ENCODE measurements at regions not wholly inside any gene's neighbourhood (a gene's known extent, or its start where the extent isn't known, plus 50 kb on each side); places are given as distances from the start of the nearest gene placed in this dataset.

DNA sequence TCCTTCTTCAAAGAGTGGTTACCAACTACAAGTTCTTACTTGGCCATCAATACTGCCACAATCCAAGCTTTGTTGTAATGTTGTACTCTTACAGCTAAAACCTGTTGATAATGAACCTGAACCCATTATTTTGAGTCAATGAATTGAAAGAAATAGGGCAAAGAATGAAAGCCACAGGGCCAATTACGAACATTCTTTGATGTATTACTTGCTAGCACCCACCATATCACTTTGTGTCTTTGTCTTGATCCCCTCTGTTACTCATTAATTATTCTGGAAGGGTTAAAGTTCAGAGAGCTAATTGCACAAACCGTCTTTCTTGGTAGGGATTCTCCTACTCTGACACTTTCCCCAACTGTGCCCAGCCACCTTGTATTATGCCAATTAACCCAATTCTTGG is 53.2 kb upstream of the TFEC start:
- Mint-ChIP-seq H3K4me1 (no peaks in the 10 kb centered on the region), H3K27me3 (peaks cover 2% of the 10 kb centered on the region), H3K36me3 (no peaks in the 10 kb centered on the region), H3K9me3 (ENCODE audit: low read depth) (no peaks in the 10 kb centered on the region), H3K4me3 (no peak overlapping the region), H3K27ac (no peak overlapping the region)
- CTCF ChIA-PET = no interaction called here
- ATAC-seq (no peak), DNase-seq (no peak)

- H3K36me3 Mint-ChIP-seq = no peaks in the 10 kb centered on the region
Observed at GRCh38 chr7:116086547-116087045, 56.0 kb upstream of the TFEC start.

DNA sequence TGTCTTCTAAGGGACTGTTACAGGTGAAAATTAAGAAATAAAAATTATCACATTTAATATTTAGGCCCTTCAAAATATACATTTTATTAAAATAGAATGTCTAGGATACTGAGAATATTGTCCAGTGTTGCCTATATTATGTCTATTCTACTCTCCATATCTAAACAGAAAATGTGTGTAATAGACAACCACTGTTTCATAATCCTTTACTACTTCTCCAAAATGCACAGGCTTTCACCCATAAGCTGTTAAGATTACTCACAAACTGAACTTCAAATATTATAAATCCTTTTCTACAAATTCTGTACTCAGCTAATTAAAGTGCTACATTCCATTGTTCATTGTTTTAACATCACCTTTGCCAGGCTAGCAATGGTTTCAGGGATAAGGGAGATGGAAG is 56.7 kb upstream of the TFEC start:
- ATAC-seq (no peak), DNase-seq (no peak)
- no peaks in the 10 kb centered on the region for H3K9me3 Mint-ChIP-seq (ENCODE audit: low read depth)
- H3K27ac Mint-ChIP-seq = no peak overlapping the region
- no peaks in the 10 kb centered on the region for H3K27me3 Mint-ChIP-seq
- no peaks in the 10 kb centered on the region for H3K4me1 Mint-ChIP-seq
- H3K4me3 Mint-ChIP-seq = no peak overlapping the region
- CTCF ChIA-PET = no interaction called here
- H3K36me3 Mint-ChIP-seq = no peaks in the 10 kb centered on the region

More at GRCh38 chr7:116086547-116087045, 56.0 kb upstream of the TFEC start:
- no peak overlapping the region for H3K4me3 Mint-ChIP-seq
- no peak for ATAC-seq
- CTCF ChIA-PET = no interaction called here
- no peaks in the 10 kb centered on the region for H3K4me1 Mint-ChIP-seq
- H3K9me3 Mint-ChIP-seq (ENCODE audit: low read depth) = no peaks in the 10 kb centered on the region
- no peaks in the 10 kb centered on the region for H3K27me3 Mint-ChIP-seq
- no peak overlapping the region for H3K27ac Mint-ChIP-seq
- no peak for DNase-seq

DNA sequence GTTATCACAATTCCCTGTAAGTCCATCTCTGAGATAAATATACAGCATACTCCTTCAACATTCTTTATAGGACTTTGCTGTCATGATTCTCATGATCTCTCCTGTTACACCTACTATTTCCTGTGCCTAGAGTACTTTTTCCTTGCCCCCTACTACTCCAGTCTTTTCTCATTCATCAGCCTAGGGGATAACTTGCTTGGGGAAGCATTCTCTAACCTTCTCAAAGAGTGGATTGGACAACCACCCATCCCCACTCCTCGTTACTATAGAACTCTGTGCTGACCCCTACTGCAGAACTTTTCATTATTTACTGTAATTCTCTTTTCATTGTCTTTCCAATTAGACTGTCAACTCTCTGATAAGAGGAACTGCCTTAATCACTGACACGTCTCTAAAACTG is 57.4 kb upstream of the TFEC start:
- CTCF ChIA-PET = no interaction called here
- Mint-ChIP-seq H3K27ac (no peak overlapping the region), H3K4me1 (no peaks in the 10 kb centered on the region), H3K27me3 (no peaks in the 10 kb centered on the region), H3K36me3 (no peaks in the 10 kb centered on the region), H3K9me3 (ENCODE audit: low read depth) (no peaks in the 10 kb centered on the region), H3K4me3 (no peak overlapping the region)
- ATAC-seq (no peak), DNase-seq (no peak)

GRCh38 chr7:116089293-116089692 is 58.7 kb upstream of the TFEC start:
- ATAC-seq (no peak), DNase-seq (no peak)
- CTCF ChIA-PET = no interaction called here
- Mint-ChIP-seq H3K4me1 (no peaks in the 10 kb centered on the region), H3K27me3 (no peaks in the 10 kb centered on the region), H3K36me3 (no peaks in the 10 kb centered on the region), H3K9me3 (ENCODE audit: low read depth) (no peaks in the 10 kb centered on the region), H3K4me3 (no peak overlapping the region), H3K27ac (no peak overlapping the region)

DNA sequence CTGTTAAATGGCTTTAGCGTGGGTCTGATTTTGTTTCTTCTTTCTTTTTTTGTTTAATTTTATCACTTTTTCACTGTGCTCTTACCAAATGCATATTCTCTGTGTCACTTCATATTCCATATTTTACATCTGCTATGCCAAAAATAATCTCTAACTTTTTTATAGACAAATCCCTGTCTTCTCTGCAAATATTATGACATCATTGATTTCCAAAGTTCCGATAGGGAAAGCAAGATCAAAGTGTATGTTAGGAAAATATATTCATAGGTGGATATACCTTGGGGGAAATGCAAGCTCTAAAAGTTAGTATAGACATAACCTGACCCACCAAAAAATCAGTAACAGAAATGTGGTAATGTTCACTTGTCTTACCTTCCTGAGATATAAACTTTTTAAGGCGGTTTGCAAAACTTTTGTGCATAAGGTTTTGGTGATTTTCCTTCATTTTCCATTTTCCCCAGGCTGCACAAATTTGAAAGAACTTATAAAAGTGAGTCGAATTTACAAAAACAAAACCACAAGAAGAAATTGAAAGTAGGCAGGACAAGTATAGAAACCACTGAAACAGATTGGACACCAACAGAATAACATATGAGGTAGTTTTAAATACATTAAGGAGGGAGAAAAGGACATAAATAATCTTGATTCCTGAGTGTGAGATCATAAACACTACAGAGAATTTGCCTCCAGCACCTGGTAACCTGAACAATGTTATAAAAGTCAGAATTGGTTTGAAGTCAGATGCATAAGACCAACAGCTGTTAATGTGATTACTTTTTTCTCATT is 63.1 kb upstream of the TFEC start:
- CTCF ChIA-PET = no interaction called here
- DNase-seq = no peak
- H3K4me1 Mint-ChIP-seq = no peaks in the 10 kb centered on the region
- H3K36me3 Mint-ChIP-seq = no peaks in the 10 kb centered on the region
- H3K27me3 Mint-ChIP-seq = no peaks in the 10 kb centered on the region
- no peak overlapping the region for H3K4me3 Mint-ChIP-seq
- H3K27ac Mint-ChIP-seq = no peak overlapping the region
- H3K9me3 Mint-ChIP-seq (ENCODE audit: low read depth) = no peaks in the 10 kb centered on the region
- no peak for ATAC-seq

DNA sequence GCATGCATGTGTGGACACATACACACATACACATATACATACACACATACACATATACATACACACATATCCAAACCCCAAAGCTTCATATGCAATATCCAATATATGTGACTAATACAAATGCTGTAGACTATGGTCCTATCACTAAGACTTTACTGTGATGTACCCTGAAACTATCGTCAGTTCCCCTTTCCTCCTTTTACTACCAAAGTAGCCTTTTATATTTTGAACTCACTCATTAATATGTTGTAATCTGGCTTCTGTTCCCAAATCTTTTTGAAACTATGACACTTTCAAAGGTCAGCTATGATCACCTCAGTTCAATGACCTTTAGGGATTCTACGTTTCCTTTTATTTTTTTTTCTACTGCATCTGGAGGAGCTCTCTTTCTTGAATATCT is 64.8 kb upstream of the TFEC start:
- H3K27ac Mint-ChIP-seq = no peak overlapping the region
- no peak overlapping the region for H3K4me3 Mint-ChIP-seq
- CTCF ChIA-PET = no interaction called here
- H3K9me3 Mint-ChIP-seq (ENCODE audit: low read depth) = no peaks in the 10 kb centered on the region
- no peaks in the 10 kb centered on the region for H3K4me1 Mint-ChIP-seq
- no peaks in the 10 kb centered on the region for H3K36me3 Mint-ChIP-seq
- DNase-seq = no peak
- no peak for ATAC-seq
- H3K27me3 Mint-ChIP-seq = no peaks in the 10 kb centered on the region

- no peak overlapping the region for H3K4me3 Mint-ChIP-seq
- no peaks in the 10 kb centered on the region for H3K4me1 Mint-ChIP-seq
- CTCF ChIA-PET = no interaction called here
- no peaks in the 10 kb centered on the region for H3K27me3 Mint-ChIP-seq
- ATAC-seq (no peak), DNase-seq (no peak)
- H3K27ac Mint-ChIP-seq = no peak overlapping the region
- no peaks in the 10 kb centered on the region for H3K9me3 Mint-ChIP-seq (ENCODE audit: low read depth)
- no peaks in the 10 kb centered on the region for H3K36me3 Mint-ChIP-seq
Observed at GRCh38 chr7:116097365-116098009, 66.9 kb upstream of the TFEC start.

DNA sequence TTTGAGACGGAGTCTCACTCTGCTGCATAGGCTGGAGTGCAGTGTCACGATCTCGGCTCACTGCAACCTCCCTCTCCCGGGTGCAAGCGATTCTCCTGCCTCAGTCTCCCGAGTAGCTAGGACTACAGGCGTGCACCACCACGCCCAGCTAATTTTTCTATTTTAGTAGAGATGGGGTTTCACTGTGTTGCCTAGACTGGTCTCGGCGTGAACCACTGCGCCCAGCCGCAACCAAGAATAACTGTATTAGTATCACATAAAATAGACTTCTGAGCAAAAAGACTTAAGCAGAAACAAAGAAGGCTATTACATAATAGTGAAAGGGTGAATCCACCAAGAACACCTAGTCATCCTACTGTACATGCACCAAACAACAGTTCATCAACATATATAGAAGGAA is 67.6 kb upstream of the TFEC start:
- peaks cover 3% of the 10 kb centered on the region for H3K27me3 Mint-ChIP-seq
- DNase-seq = no peak
- H3K4me3 Mint-ChIP-seq = no peak overlapping the region
- no peaks in the 10 kb centered on the region for H3K36me3 Mint-ChIP-seq
- CTCF ChIA-PET = no interaction called here
- H3K9me3 Mint-ChIP-seq (ENCODE audit: low read depth) = no peaks in the 10 kb centered on the region
- H3K27ac Mint-ChIP-seq = no peak overlapping the region
- H3K4me1 Mint-ChIP-seq = no peaks in the 10 kb centered on the region
- ATAC-seq = no peak

- DNase-seq = no peak
- Mint-ChIP-seq H3K36me3 (no peaks in the 10 kb centered on the region), H3K27me3 (peaks cover 6% of the 10 kb centered on the region), H3K9me3 (ENCODE audit: low read depth) (no peaks in the 10 kb centered on the region), H3K4me1 (no peaks in the 10 kb centered on the region), H3K4me3 (no peak overlapping the region), H3K27ac (no peak overlapping the region)
- ATAC-seq = no peak
- CTCF ChIA-PET = no interaction called here
Observed at GRCh38 chr7:116100626-116101025, 70.1 kb upstream of the TFEC start.

- H3K4me1 Mint-ChIP-seq = no peaks in the 10 kb centered on the region
- H3K27me3 Mint-ChIP-seq = peaks cover 6% of the 10 kb centered on the region
- no peak overlapping the region for H3K27ac Mint-ChIP-seq
- no peaks in the 10 kb centered on the region for H3K36me3 Mint-ChIP-seq
- no peaks in the 10 kb centered on the region for H3K9me3 Mint-ChIP-seq (ENCODE audit: low read depth)
- no peak for ATAC-seq
- DNase-seq = no peak
- CTCF ChIA-PET = no interaction called here
- no peak overlapping the region for H3K4me3 Mint-ChIP-seq
Observed at GRCh38 chr7:116101704-116102103, 71.1 kb upstream of the TFEC start.

GRCh38 chr7:116111475-116111874 is 80.9 kb upstream of the TFEC start:
- no peak for DNase-seq
- H3K36me3 Mint-ChIP-seq = no peaks in the 10 kb centered on the region
- no peaks in the 10 kb centered on the region for H3K4me1 Mint-ChIP-seq
- H3K4me3 Mint-ChIP-seq = no peak overlapping the region
- ATAC-seq = no peak
- peaks cover 20% of the 10 kb centered on the region for H3K27me3 Mint-ChIP-seq
- H3K9me3 Mint-ChIP-seq (ENCODE audit: low read depth) = no peaks in the 10 kb centered on the region
- CTCF ChIA-PET = no interaction called here
- no peak overlapping the region for H3K27ac Mint-ChIP-seq

DNA sequence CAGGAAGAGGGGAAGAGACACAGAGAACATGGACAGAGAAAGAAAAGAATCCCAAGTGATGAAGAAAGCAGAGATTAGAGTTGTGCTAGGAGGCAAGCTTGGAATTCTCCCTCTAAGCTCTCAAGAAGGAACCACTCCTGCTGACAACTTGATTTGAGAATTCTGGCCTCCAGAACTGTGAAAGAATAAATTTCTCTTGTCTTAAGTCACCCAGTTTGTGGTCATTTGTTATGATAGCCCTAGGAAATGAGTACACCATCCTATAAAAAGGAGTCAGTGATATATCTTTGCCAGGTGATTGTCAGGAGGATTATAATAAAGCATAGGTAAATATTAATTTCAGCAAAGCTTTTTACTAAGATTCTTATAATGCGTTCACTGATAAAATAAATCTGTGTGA is 82.7 kb upstream of the TFEC start:
- peaks cover 30% of the 10 kb centered on the region for H3K27me3 Mint-ChIP-seq
- H3K36me3 Mint-ChIP-seq = no peaks in the 10 kb centered on the region
- H3K4me3 Mint-ChIP-seq = no peak overlapping the region
- no peaks in the 10 kb centered on the region for H3K4me1 Mint-ChIP-seq
- H3K27ac Mint-ChIP-seq = no peak overlapping the region
- ATAC-seq (no peak), DNase-seq (no peak)
- H3K9me3 Mint-ChIP-seq (ENCODE audit: low read depth) = no peaks in the 10 kb centered on the region
- CTCF ChIA-PET = no interaction called here

GRCh38 chr7:116120839-116121238 is 89.5 kb upstream of the TES start:
- CTCF ChIA-PET = interaction anchor here (1.2 kb wide), 1 partner anchor 468 kb away, joined by 3 read pairs; no protein-coding TSS in a partner anchor
- Mint-ChIP-seq H3K4me1 (no peaks in the 10 kb centered on the region), H3K27ac (no peak overlapping the region), H3K36me3 (no peaks in the 10 kb centered on the region), H3K9me3 (ENCODE audit: low read depth) (no peaks in the 10 kb centered on the region), H3K27me3 (peaks cover 44% of the 10 kb centered on the region), H3K4me3 (no peak overlapping the region)
- ATAC-seq (no peak), DNase-seq (no peak)
